IPS-NIHi7 (cell line): ENCODE measurements at regions not wholly inside any gene's neighbourhood (a gene's known extent, or its start where the extent isn't known, plus 50 kb on each side); places are given as distances from the start of the nearest gene placed in this dataset.

Experiments used
- DNase-seq: peaks from one replicate; pipeline ENCODE4 v3.0.0; 2012; ENCODE audit warnings: mixed read lengths; ENCODE audit errors: extremely low spot score

DNA sequence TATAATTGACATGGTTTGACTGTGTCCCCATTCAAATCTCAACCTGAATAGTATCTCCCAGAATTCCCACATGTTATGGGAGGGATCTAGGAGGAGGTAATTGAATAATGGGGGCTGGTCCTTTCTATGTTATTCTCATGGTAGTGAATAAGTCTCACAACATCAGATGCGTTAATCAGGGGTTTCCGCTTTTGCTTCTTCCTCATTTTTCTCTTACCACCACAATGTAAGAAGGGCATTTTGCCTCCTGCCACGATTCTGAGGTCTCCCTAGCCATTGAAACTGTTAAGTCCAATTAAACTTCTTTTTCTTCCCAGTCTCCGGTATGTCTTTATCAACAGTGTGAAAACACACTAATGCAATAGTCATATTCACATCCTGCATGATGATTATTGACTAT, 1073.3 kb upstream of the CDH2 start:
- no peak for DNase-seq

DNA sequence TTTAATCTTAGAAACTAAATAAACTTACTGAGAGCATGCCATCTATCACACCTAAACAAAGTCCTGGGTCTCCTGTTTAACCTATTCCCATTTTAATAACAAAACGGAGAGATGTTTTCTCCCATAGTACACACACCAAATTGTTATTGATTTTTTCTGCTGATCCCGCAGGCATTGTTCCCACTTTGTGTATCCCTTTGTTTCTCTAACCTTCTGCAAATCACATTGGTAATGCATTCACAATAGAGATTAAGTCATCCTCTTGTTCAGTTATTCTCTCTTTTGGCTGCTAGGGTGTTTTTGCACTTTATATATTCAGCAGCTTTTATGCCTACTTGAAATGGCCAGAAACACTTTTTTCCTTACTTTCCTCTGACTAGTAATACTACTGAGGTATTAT, 1071.9 kb upstream of the CDH2 start:
- DNase-seq = no peak

DNA sequence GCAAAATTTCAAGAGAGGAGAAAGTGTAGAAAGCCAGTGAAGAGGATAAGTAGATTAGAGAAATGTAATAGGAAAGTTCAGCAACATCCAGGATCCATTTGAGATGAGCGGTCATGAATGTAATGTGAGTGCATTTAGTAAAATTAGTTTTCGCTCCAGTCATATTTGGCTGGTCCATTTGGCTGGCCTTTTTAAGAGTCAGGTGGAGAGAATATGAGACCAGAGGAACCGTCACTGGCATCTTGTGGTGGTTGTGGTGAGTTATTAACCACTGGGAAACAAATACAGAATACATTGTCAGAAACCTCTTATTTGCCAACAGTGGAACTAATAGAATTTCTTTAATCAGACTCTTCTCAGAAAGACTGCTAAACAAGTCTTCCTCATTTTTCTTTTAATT, 1064.3 kb upstream of the CDH2 start:
- no peak for DNase-seq

DNA sequence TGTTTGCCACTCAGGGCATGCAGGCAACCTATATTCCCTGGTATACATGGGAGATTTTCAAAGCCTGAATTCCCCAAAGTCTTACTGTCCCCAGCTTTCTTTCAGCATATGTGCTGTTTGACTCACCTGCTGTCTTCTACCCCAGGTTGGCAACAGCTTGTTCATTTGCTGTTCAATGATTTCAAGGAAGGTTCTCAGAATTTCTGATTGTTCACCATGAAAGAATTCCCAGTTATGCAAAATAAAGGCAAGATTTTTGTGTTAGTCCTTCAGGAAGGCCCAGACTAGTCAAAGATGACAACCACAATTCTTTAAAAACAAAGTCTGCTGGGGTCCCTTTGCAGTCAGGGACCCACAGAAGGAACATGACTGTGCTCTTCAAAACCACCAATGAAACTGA, 1057.8 kb upstream of the CDH2 start:
- no peak for DNase-seq

DNA sequence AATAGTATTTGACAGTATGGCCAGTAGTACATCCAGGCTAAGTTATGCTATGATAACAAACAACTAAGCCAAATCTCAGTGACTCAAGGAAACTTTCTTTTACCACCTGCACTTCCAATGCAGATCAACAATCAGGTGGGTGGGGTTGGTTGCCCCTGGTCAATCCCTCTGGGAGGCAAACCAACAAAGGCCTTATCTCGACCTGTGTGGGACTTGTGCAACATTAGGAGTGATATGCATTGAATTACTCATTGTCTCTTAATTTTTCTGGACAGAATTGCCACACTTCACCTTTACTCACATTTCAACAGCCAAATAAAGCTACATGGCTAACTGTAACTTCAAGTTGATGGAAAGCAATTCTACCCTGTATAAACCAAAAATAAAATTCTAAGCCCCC, 1049.3 kb upstream of the CDH2 start:
- DNase-seq = no peak

DNA sequence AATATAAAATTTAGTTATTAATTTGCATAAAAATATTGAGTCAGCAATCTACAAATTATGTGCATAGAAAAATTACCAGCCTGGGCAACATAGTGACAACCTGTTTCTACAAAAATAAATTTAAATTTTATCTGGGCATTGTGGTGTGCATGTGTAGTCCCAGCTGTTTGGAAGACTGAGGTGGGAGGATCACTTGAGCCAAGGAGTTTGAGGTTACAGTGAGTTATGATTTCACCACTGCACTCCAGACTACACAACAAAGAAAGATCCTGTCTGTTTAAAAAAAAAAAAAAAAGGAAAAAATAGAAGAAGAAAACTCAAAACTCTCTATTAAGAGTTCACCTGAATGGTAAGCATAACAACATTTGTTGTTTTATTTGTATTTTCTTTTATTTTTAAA, 1048.4 kb upstream of the CDH2 start:
- no peak for DNase-seq

DNA sequence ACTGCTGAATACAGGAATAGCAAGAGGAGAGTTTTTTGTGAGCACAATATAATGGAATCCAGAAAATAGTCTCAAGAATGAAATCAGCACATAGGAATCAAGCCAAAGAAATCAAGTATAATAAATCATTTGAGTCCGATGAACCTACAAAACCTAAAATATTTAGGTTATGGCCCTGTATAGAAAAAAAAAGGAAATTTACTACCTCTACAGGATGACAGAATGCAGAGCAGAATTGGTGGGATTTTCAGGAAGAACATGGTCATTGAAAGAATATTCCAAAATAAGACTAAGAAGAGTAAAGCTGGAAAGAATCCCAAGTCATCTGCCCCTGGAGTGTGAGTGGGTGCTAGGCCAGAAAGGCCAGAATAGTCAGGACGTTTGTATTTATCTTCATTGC, 1041.2 kb upstream of the CDH2 start:
- no peak for DNase-seq

DNA sequence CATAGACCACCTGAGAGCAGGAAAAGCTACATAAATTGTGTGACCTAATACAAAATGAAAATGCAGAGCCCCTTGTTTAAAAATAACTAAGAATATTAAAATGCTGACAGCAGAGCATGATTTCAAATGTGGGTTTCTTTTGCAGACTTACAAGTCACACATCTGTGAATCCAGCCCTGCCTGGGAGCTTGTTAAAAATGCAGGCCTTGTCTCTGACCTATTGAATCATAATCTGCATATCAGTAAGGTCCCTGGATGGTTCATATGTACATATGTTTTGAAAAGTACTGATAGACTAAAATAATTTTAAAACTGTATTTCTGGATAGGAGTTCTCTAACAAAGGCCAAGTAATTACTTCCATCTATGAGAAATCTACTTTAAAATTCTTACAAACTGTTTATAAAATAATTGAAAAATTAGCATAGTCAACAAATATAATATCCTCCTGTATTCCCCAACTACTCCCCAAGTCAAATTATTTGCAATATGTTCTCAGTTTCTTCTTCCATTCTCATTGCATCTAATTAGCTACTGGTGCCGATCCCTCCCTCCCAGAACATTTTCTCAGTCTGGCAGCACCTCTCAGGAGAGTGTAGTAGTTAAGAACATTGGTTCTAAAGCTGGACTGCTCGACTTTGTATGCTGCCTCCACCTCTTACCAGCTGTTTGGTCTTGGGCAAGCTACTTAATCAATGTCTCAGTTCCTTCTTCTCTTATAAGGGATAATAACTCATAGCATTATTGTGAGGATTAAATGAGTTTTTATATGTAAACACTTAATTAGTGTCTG, 1040.4 kb upstream of the CDH2 start:
- DNase-seq = no peak

DNA sequence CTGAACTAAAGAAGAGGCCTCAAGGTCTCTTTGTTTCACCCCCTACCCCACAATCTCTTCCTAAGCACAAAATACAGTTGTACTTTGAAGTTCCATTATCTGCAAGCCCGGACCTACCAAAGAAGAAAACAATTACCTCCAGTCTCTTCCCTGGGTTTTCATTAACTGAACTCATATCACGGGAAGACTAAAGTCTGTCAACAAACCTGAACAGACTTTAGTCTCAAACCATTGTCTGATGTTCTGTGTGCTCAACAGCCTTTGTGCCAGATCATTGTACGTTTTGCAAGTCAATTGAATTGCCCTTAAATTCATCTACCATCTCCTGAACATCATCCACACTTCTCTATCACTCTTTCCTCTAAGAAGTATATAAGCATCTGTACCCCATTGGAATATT, 1021.9 kb upstream of the CDH2 start:
- DNase-seq = no peak

DNA sequence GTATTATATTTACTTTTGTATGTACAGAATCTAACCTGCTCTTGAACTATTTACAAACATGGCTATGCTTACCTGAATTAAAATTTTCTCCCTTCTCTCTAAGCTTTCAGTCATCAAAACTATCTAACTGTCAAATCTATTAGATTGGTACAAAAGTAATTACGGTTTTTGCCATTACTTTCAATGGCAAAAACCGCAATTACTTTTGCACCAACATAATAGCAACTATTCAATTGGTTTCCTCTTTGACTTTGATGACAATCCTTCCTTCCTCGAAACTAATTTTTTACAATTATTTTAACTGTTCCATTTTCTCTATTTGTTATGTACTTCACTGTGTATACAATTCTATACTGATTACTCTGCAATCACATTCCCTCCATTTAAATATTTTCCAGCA, 1019.4 kb upstream of the CDH2 start:
- DNase-seq = no peak

DNA sequence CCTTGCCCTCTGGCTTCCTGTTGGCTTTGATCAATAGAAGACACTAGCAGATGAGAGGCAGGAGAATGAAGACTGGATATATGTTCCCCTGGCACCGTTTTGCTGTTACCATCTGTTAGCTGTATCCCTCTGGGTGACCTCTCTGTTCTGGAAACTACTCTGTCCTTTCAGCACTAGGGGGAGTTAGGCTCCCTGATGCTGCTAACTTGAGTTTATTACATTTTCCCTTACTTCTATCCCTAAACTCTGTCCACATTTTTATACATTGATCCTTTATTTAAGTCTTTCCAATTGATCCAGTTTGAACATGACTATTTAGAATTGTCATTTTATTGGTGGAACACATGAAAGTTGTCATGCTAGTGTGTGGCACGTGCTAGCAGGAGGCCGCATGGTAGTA, 1014.3 kb upstream of the CDH2 start:
- DNase-seq = peak; percentile 63

DNA sequence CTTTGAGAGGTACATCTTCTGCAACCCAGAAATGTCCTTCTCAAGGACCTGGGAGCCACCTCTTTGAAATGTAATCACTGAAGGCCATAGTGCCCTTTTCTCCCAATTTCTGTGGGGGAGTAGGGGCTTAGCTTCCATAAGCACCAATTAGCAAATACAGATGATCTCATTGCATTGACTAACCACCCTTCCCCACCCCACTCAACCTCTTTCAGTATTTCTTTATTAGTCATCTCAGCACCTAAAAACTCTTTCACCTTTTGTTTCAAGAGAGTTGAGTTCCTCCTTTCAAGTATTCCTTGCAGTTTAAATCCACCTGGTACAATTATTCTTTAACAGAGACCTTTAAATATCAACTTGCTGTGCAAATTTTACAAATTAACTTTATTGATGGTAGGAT, 1011.8 kb upstream of the CDH2 start:
- DNase-seq = no peak

DNA sequence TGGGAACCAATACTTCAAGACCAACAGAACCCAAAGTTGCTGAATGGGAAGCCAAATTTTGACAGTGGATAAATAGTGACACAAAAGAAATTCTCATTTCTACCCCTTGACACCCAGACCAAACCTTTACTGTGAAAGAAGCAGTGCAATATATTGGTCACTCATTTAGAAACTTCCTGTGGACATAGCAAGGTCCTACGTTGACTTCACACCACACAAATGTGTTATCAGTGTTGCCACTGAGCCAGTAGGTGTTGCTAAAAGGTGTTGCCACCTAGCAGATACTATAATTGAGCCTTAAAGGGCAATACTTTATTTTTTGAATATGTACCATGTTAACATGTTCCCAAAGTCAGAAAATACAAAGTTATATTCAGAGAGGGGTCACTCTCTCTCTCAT, 1008.9 kb upstream of the CDH2 start:
- no peak for DNase-seq

DNA sequence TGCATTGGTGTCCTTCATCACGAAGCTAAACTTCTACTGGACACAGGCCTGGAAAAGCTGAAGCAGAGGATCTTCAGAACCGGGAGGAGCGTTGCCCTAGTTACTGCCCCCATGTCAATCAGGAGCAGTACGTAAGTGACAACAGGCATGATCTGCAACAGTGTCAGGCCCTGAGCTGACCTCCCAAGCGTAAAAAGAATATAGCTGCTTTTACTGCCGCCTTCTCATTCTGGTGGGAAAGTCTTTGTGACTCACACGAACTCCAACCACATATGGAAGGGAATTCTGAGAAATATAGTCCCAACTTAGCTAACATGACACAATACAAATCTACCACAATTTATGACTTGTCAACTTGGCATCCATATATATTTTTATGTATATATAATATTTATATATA, 1007.7 kb upstream of the CDH2 start:
- no peak for DNase-seq

DNA sequence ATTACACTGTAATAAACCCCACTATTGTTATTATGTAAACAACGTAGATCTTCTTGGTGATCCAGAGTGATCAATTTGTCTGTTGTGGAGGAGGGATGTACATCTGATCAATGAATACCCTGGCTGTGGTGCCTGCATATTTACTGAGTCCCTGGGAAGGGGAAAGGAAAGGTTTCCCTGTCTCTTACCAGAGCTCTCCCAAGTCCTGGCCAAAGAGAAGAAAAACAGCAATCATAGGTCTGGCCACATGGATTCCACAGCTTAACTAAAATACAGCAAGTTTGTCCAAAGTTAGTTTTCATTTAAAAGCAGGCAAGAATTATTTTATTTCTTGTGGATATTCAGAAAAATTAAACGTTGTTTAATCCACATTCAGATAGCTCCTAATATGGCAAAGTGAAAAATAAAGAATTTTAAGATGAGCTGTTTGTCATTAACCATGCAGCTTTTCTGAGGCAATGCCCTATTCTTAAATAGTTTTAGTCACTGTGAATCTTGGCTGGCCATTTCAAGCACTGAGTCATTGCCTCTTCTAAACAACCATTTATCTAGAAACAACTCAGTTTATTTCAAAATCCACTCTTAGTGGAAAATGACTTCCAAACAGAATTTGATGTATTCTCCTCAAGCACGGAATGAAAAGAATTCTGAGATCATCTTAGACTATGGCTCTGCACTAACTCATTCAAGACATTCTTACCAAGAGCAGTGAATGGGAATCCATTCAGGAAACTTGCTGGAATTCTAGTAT, 1004.4 kb upstream of the CDH2 start:
- no peak for DNase-seq

DNA sequence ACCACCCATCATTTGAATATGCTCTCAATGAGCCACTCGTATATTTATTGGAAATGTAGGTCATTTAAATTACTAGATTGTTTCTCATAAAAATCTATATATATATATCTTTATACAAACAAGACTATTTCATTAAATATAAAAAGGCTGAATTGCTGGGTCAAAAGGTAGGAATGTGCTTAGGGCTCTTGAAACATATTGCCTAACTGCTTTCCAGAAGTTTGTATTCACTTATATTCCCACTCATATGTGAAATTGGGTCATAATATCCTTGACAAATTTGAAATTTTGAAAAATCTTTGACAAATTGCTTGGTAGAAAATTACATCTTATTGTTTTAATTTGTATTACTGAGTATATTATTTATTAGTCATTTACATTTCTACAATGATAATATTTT, 999.8 kb upstream of the CDH2 start:
- no peak for DNase-seq

DNA sequence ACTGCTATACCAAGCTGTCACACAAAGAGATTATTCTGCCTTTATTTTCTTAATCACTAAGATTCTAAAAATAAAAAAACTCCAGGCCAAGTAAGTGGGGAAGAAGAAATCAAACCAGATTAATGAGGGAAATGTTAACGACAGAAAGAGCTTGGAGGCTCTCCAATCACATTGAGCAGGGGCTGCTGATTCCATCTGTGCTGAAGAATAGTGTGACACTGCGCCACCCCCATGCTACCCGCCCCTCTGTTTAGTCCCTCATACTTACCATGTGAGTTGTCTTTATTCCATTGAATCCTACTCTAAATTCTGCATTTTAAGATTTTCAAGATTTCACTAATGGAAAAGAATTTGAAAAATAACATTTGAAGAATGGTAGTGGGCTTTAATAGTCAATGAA, 998.0 kb upstream of the CDH2 start:
- no peak for DNase-seq

DNA sequence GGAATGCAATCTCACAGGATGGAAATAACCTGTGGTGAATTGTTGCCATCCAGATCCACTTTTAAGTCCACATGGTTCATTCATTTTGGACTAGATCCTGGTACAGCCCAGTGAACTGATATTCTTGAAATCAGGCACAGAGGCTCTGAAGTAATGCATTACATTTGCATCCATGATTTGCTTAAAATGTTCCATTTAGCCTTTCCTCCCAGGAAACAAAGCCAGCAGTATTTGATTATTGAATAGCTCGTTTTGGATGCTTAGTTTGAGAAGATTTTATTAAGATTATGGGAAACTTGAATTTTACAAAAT, 995.8 kb upstream of the CDH2 start:
- DNase-seq = no peak

DNA sequence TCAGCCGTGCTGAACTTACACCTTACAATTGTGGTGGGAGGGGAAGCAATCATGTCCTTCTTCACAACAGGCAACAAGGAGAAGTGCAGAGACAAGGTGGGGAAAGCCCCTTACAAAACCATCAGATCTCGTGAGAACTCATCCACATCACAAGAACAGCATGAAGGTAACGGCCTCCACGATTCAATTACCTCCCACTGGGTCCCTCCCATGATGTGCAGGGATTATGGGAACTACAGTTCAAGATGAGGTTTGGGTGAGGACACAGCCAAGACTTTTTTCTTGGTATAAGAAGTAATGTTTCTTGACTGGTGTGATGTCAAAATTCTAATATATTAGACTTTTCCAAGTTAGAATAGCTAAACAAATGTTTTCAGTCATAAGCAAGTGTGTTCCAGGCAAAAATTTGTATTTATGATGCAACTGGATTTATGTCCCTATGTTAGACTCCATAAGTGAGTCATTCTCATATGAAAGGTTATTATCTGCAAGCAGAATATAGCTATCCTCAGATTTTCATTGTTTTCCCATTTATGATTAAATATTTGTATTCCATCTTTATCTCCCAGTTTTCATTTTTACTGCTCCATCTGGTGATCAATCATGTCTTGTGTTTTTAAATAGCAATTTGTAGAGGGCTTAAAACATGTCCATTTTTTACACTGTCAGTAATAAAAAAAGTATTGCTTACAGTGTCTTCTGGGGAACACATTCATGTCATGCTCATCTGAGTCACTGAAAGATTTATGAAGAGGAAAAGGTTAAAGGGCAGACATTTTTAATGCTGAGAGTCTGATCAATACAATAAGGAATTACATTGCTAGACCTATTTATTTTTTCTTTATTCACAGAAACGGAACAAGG, 995.2 kb upstream of the CDH2 start:
- no peak for DNase-seq

DNA sequence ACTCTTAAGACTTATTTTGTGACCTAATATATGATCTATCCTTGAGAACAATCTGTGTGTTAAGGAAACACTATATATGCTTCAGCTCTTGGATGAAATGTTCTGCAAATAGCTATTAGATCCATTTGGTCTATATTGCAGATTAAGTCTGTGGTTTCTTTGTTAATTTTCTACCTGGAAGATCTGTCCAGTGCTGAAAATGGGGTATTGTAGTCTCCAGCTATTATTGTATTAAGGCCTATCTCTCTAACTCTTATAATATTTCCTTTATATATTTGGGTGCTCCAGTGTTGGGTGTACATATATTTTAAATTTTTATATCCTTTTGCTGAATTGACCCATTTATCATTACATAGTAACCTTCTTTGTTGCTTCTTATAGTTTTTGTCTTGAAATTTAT, 992.7 kb upstream of the CDH2 start:
- DNase-seq = no peak

DNA sequence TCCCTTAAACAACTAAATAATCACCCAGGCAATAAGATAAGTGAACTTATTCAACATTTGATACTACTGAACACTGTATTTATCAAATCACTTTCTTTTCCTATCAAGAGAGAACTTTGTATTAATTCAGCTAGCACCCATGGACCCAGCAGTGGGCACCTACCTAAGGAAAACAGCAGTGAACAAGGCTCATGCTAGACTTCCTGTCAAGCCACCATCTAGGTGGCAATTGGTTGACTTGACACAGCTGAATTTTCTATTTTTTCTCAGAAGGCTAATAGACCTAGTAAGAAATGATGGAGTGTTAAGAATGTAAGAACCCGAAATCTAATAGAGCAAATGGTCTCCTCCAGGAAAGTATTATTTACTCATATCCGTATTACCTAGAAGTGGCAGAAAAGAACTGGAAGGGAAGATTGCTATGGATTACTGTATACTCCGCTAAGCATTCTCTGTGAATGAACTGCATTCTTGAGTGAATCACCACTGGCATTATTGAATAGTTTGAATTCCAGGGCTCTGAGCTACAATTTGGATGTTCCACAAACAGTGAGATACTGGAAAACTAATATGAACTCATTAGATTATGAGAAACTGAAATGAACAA, 988.2 kb upstream of the CDH2 start:
- no peak for DNase-seq

DNA sequence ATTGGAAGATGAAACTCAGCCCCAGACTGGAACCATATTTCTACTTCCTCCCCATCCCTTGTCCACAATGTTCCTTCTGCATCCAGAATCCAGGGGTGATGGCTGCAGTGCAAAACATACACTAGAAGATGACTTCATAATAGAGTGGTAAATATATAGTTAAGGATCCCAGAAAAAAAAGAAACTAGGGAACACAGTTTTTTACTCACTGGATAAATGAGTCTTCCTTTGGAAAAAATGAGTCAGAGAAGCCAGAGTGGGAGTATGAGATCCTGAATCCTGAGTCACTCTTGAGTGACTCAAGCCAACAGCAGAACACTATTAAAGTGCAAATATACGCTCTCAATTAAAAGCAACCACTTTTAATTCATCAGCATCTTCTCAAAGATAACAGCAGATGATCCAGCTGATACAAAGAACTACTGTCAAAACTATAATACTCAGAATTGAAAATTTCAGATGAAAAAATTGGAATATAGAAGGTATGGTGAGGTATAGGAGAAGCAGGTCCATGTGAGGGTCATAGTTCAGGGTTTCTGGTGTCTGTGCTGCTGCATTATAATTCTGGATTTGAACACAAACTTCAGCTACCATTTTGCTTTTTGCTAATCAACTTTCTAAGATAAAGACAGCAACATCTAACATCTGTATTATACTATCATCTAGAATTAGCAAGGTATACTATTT, 987.2 kb upstream of the CDH2 start:
- DNase-seq = peak; percentile 21
